Stimulated activated CD4-positive, alpha-beta T cell treated with anti-CD3 and anti-CD28 coated beads, TNF-alpha, amount 100 ng/mL, for 48 hours (primary cell): ENCODE measurements at regions not wholly inside any gene's neighbourhood (a gene's known extent, or its start where the extent isn't known, plus 50 kb on each side); places are given as distances from the start of the nearest gene placed in this dataset.
"Not testable (repeated sequence)": the region's sequence is repeated elsewhere in the genome, so short reads cannot be mapped to it uniquely, and the experiment has no call there.

Experiments used
- DNase-seq, 3 donors: peaks; one replicate each; pipeline ENCODE4 v3.0.0-alpha.2; 2020; ENCODE audit warnings: low read depth in 3 of 3

DNA sequence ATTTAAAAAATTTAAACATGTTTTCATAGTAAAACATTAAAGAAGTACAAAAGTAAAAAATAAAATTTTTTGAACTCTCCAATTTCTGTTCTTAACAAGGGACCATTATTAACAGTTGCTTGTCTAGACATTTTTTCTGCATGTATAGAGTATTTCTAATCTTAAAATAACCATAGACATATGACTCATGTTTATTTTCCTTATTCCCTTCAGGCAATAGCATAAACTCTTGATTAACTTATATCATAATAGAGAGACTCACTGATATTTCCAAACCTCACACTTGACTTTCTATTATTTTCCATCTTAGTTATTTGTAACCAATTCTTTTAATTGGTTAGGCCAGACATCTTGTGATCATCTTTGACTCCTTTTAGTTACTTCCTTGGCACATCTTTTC, 325.6 kb upstream of the SOX14 start:
- DNase-seq = no peak

DNA sequence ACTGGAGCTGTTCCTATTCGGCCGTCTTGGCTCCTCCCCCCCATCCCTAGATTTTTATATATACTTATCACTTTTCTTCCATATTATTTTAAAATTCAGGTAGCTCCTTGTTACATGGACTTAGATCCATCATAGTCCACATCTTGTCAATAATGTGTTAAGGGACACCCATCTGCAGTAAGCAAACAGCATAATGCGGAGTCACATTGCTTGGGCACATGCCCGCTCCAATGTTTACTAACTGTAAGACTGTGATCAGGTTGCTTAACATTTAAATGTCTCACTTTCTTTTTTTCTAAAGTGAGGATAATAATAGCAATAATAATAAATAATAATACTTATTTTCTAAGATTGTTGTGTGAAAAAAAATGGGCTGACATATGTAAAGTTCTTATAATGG, 303.2 kb upstream of the SOX14 start:
- DNase-seq = no peak

DNA sequence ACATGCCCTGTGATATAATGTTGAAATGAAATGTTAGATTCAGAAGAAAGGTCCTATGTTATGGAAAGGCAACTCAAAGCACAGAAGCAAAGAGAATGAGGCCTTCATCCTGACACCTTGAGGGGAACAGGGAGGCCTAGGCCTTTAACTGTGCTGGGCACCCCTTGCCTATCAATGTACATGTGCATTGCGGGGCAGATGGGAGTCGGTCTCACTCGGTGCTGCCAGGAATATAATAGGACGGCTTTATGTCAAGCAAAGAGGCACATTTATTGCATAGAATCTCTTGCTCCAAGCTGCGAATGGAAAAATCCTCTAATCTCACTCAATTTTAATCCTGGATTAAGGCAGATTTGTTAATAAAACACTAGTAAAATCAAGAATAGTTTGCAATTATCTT, 301.0 kb upstream of the SOX14 start:
- no peak for DNase-seq

DNA sequence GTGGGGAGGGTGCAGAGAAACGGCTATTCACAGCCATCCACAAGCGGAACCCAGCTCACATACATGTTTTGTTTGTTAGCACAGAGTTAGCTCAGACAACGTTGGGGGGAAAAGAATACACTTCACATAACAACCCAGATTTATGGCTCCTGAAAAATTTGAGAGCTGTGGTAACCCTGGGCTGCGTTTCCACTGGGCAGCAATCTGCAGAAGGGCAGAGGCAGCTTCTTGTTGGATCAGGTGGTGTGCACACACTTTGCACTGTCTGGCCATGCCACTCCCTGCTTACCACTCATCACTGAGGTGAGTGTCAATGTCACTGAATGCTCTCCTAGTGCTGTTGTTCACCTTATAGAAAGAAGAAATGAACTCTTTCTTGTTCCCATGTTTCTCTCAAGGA, 299.8 kb upstream of the SOX14 start:
- DNase-seq = no peak

DNA sequence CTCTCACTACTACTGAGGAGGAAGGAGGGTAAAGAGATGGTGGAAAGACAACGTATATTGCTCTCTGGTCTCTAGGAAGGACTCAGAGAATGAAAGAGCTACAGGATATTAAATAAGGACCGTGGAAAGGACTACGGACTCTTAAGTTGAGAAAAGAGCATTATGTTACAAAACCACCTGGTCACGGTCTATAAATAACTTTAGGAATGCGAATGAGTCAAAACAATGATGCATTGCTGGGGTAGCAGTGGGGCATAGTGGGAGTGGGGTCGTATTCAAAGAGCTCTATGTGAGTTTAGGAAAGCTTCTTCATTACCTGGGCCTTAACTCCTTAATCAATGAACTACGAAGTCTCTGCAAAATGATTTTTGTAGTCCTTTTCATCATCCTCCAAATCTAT, 295.7 kb upstream of the SOX14 start:
- DNase-seq = no peak

DNA sequence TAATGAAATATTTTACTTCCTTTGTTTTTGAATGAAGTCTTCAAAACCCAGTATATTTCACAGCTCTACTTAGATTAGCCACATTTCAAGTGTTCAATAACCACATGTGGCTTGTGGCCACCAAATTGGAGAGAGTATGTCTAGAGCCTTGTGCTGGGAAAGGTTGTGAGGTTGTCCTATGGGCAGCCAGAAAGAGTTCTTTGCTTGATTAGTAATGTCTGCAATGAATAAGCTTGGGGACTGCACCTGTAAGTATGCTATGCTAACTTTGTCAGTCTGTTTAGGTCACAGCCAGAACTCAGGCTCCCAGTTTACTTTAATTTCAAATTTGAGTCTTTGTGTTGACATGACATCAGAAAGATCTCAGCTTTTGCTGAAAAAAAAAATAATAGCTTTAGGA, 294.9 kb upstream of the SOX14 start:
- DNase-seq = no peak

DNA sequence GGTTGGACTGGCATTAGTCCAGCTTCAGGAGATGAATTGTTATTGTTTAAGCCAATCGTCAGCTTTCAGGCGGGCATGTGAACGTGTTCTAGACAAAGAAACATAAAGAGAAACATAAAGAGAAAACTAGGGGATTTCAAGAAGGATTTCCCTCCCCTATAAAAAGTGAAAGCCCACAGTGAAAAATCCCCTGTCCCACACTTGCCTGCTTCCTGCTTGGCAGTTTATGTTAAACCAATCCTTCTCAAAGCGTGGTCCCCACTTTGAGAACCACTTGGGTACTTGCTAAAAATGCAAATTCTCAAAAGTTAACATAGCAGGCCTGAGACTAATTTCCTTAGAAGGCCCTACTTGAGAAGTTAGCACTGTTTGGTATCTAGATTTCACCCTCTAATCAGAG, 293.0 kb upstream of the SOX14 start:
- DNase-seq = no peak

DNA sequence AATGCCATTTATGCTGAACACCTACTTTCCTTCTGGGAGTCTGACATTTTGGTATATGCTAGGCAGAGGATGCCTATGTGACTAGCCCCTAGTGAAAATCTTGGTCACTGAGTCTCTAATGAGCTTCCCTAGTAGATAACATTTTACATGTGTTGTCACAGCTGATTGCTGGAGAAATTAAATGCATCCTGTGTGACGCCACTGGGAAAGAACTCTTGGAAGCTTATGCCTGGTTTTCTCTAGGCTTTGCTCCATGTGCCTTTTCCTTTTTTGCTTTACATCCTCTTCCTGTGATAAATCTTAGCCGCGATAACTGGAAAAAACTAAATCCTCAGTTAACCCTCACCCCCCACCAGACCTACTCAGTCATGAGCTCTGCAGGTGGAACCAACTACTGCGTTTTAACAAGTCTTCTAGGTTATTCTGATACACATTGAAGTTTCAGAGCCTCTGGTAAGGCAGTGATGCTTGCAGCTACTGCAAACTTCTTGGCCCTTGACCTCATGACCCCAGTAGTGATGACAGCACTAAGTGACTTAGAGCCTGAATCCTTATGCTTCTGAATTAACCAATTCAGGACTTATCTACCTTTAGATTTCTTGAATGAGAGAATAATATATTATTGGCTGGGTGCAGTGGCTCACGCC, 292.4 kb upstream of the SOX14 start:
- DNase-seq = no peak

DNA sequence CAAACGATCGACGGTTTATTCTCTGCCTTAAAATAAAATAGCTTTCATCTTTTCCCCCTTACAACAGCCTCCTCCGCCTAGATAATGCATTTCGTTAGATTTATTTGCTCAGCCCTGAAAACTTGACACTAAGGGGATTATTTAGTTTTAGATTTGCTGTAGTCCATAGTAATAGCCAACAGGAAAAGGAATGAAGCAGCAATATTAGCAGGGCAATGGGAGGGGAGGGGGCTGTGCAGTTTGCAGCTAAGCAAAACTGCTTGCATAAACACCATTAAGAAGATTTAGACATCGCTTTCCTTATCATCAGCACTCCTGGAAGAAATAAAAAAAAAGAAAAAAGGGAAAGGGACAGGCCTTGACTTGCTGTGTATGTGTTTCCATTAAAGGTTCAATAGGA, 286.5 kb upstream of the SOX14 start:
- DNase-seq = no peak

DNA sequence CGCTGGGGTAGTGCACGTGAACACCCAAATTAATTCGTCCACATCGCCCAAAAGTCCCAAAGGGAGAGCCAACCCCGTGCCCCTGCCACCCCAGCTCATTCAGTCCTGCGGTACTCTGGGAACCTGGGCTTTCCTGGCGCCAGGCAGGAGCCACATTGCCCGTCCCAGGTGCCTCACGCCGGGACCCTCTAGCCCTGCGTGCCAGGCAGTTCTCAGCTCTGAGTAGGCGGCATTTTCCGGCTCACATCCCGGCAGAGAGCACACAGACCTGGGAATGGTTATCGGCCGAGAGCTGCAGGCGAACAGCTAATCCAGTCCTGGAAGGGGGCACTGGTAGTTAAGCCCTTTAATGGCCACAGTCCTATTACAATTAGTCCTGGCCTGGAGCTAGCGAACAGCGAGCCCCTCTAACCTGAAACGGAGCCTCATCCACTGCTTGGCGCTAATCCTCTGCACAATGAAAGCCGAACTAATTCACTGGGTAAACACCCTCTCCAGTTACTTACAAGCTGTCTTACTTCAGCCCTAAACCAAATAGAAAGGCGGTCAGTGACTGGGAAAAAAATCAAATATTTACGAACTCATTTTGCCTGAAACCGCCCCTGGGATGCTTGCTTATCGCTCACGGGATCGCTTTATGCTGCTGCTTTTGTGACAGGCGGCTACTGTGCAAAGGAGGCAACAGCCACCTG, 254.6 kb upstream of the SOX14 start:
- no peak for DNase-seq

DNA sequence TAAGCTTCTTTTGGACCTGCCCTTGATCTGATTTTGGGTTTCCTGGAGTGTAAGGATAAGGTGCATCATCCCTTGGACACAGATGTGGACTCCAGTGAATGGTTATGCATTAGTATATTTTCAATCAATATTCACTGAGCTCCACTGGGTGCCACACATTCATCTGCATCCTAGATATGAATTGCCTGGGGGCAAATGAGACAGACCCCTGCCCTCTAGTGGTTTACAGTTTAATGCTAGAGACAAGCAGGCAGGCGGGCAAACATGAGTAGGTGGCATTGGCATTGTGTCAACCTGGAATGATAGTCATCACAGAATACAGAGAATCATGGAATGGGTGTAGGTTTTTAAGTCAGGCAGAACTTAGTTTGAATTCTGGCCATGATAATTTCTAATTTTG, 252.5 kb upstream of the SOX14 start:
- no peak for DNase-seq

DNA sequence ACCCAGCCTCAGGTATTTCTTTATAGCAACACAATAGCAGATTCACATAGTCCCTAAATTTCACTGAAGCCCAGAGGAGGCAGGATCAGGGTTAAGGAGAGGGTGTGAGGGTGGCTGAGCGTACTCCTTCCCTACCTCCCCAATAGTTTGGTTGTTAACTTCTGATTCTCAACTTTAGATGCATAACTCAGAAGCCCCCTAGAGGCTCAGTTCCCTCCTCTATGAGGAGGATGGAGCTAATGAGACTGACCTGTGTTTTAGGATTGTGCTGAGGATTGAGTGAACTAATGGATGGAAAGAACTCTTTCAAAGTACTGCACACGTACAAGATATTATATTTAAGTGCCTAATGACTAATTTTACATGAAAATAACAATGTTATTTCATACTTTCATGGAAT, 249.3 kb upstream of the SOX14 start:
- DNase-seq = no peak

DNA sequence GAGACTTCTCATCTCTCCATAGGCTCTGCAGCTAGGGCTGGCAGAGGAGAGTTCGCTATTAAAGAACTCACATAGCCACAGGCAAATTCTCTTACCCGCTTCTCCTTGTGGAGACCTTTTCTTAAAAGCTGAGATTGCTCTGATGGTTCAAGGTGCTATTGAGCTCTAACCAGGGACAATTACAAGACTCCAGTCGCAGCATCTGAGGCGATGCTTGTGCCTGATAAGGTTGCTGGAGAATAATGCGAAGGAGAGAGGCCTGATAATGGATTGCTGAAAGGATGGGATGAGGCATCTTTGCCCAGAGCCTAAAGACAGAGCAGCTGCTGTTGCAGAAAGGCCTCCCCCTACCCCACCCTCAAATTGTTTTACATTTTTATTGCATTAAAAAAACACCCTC, 244.5 kb upstream of the SOX14 start:
- no peak for DNase-seq

DNA sequence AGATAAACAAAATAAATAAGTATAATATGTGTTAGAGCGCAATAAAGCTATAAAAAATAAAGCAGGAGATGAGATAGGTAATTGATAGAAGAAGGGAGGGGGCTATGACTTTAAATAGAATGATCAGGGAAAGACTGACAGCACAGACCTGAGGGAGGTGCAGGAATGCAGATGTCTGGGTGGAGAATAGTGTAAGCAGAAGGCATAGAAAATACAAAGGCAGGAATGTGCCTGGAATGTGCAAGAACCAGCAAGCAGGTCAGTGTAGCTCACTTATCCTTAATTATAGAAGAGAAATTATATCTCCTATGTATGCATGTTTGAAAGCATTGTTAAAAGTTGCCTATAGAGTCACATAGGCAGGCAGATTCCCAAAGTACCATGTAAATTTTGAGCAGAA, 239.4 kb upstream of the SOX14 start:
- DNase-seq = no peak

DNA sequence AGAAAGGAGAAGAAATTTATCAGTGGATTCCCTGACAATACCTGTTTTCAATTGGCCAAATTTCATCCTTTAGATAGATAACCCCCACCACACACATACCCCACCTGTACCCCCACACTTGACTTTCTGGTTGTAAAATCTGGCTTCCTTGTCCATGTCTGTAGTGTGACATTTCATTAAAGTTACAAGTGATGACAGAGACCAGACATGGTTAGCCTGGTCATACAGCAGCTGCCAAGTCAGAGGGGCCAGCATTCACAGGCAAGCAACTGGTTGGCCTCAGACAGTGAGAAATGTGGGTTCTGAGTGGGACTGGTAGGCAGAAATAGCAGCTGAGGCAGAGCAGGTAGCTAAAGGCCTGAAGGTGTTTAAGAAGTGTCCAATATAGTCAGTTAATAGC, 238.6 kb upstream of the SOX14 start:
- no peak for DNase-seq

DNA sequence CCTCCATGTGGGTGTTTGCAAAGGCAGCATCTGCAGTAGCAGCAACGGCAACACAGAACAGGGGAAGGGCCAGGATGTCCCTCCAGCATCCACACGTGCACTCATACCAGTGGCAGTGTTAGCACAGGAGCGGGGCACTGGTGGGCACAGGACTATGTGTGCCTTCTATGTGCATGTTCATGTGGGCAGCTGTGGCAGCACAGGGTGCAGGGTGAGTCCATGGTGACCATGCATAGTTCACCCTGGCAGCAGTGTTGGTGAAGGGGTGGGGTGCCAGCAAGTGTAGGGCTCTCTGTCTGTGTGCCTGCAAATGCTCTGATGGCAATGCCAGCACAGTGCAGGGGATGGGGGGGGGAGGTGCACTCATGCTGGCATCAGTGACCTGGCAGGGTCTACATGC, 222.1 kb upstream of the SOX14 start:
- no peak for DNase-seq

DNA sequence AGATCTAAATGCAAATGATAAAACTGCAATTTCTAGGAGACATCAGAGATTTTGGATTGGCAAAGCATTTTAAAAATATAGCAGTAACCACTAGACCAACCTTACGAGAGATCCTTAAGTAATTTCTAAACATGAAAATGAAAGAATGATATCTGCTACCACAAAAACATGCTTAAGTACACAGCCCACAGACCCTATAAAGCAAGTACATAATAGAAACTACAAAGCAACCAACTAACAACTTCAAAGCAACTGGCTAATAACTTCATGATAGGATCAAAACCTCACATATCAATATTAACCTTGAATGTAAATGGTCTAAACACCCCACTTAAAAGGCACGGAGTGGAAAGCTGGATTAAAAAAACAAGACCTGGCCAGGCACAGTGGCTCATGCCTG, 209.9 kb upstream of the SOX14 start:
- DNase-seq = no peak

DNA sequence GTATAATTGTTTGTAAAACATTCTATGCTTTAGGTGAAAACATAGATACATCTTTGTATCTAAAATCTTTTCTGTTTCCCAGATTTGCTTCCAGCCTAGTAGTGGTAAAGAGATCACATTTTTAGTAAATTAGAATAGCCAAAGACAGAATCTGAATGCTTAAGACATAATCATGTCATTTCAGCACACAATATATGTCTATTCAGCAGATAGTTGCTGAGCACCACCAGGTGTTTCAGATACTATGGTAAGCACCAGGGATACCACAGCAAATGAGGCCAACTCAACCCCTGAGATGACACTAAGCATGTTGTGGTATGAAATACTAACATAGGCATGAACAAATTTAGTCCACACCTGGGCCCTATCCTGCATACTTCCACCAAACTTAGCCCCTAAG, 195.2 kb upstream of the SOX14 start:
- DNase-seq = no peak

DNA sequence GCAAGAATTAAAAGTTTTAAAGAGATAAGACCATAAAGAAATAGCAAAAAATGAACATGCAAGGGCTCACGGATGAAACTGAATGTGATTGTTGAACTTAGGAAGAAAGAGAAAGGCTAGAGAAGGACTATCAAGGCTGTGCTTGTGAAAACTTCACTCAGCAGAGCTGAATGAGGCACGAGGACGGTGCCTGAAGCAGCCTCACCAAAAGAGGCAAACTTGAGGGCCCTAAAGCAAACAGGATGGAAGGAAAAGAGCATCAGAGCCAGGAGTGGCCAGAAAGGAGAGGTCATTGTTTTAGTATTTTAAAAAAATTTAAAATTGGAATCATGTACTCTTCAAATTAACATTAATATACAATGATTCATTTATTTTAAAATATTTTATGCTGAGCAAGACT, 191.2 kb upstream of the SOX14 start:
- no peak for DNase-seq

DNA sequence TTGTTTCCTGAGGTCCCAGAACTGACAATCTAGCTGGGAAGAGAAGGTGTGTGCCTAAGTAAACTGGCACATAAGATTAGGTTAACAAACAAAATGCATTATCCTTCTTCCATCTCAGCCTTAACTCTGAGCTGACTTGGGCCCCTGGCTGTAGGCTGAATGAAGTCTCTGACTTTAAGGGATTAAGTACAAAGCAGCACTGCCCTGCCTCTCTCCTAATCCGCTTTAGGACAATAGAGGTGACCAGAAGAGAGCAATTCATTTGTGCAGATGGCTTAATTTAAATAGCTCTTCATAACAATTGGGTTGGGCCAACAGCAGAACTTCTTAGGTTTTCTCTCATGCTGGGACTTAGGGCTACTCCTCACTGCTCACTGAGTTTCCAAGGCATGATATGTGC, 181.6 kb upstream of the SOX14 start:
- DNase-seq = no peak

DNA sequence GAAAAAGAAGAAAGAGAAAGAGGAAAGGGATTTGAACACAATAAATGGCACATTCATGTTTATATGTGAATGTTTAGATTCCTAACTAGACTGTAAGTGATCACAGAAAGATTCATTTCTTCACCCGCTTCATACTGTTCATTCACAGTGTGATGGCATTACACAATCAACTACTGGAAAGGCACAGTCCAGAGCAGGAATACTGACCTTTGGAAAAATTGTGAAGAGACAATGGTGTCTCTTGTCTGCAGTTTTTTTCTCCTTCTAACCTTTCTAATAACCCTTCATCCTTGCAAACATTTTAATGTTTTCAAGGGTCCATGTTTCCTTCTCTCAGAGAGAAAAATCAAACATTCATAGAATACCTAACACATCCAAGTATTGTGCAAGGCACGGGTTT, 180.9 kb upstream of the SOX14 start:
- no peak for DNase-seq

DNA sequence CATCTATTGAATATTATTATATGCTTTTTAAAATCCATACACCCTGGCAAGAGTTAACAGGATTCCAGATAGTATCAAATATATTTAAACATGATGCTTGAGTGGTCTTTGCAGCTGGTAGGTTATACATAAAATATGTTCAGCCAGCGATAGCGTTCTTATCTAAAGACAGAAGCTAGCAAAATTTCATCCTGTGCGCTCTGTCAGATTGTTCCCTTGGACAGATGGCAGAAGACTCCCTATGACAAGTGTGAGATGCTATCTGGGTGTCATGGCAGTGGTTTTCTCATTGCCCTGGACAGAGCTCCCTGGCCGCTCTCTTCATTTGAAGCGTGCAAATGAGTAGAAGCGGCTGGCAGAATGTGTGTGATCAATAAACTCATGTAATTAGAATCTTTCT, 175.2 kb upstream of the SOX14 start:
- DNase-seq = no peak

DNA sequence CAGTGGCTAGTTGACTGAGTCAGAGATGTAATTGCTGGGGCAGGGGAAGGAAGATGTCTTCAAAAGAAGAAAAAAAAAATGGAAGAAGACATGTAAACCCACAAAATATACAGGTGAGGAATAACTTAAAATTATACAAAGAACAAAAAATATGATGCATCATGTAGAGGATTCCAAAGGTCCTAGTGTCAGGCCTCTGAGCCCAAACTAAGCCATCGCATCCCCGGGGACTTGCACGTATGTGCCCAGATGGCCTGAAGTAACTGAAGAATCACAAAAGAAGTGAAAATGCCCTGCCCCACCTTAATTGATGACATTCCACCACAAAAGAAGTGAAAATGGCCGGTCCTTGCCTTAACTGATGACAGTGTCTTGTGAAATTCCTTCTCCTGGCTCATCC, 168.7 kb upstream of the SOX14 start:
- DNase-seq = not testable (repeated sequence)

DNA sequence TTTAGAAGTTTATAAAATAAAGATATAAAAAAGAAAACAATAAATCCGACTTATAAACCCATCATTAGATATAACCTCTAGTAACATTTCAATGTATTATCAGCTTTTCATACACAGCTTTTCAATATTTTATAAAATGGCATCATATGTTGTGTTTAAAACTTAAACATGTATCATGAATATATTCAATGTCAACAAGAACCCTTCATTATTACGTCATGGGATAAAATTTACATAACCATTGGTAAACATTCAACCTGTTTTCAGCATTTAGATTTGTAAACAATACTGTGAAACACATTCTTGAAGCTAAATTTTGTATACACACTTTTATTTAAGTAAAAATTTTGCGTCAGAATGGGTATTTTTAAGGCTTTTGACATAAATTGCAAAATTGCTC, 153.4 kb upstream of the SOX14 start:
- DNase-seq = no peak
